Erythroblast (primary cell): ENCODE measurements at regions not wholly inside any gene's neighbourhood (a gene's known extent, or its start where the extent isn't known, plus 50 kb on each side); places are given as distances from the start of the nearest gene placed in this dataset.
"Not testable (repeated sequence)": the region's sequence is repeated elsewhere in the genome, so short reads cannot be mapped to it uniquely, and the experiment has no call there.

Source experiments
- DNase-seq, 2 experiments: peaks; one replicate each; lab custom pipeline; 2025; lab: John Stamatoyannopoulos, UW
- GATA1 ChIP-seq: IDR thresholded peaks from 2 replicates; pipeline ENCODE4 v1.6.1; 2011; ENCODE audit warnings: low read depth, mild to moderate bottlenecking, control low read depth, low read length, moderate library complexity
- POLR2A ChIP-seq: IDR thresholded peaks from 2 replicates; pipeline ENCODE4 v1.6.1; 2011; ENCODE audit warnings: mild to moderate bottlenecking, low read length

DNA sequence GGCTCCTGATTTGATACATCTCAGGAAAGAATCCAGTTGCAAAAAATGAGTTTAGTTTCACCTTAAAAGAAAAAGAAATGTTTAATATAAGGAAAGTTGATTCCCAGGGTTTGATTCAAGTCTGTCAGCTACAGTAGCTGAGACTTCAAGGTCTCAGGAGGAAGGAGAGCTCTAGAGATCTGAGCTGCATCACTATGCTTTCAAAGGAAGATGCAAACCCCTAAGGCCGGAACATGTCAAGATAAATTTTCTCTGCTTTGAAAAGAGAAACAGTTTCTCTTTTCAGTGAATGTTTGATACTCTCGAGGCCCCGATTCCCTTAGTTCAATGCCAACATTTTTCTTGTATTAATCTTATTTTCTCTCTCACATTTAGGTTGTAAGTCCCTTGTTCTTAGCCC lies 128.6 kb downstream of the RGPD3 start:
- no peak for TF ChIP-seq GATA1
- TF ChIP-seq POLR2A, result no peak
- DNase-seq, result no peak

DNA sequence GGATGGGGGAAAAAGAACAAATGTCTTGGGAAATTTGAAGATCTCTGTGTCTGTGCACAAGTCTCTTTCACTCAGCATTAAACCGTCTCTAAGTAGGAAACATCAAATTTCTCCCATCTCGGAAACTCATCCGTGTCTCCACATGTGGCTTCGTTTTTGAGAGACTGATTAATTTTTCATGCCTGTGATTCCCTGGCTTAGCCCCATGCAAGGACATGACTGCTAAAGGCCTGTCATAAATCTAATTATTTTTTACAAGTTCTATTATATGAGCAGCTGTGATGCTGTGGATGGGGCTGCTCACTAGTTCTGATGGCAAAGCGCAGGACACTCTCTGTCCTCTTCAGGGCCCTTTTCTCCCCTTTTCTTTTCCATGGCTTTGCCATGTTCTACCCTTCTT lies 129.1 kb downstream of the RGPD3 start:
- DNase-seq, result no peak
- TF ChIP-seq POLR2A (no peak), GATA1 (no peak)

- no peak for DNase-seq
- TF ChIP-seq GATA1 (no peak), POLR2A (no peak)
Measured at GRCh38 chr2:106338043-106338442, 130.2 kb downstream of the RGPD3 start.

- TF ChIP-seq GATA1 (no peak), POLR2A (no peak)
- DNase-seq, result no peak
Measured at GRCh38 chr2:106336737-106337136, 131.5 kb downstream of the RGPD3 start.

DNA sequence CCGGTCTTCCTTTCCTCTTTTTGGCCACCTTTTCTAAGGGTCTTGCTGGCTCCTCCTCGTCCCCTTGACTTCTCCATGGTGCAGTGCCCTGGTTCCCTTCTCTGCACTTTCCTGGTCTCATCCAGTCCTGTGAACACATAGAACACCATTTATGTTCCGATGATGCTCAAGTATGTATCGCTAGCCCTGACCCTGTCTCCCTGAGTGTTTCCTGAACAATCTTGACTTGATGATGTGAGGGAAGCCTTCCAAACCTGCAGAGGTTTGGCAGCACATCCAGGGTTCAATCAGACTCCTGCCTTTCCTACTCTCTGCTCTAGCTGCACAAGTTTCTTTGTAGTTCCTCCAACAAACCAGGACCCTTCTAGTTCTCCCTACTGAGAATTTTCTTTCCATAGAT lies 132.1 kb downstream of the RGPD3 start:
- DNase-seq, result no peak
- no peak for TF ChIP-seq GATA1
- TF ChIP-seq POLR2A, result no peak

GRCh38 chr2:106334802-106335201 lies 133.4 kb downstream of the RGPD3 start:
- DNase-seq, result no peak
- no peak for TF ChIP-seq POLR2A

- DNase-seq, result not testable (repeated sequence)
Measured at GRCh38 chr2:106333253-106333873, 134.8 kb downstream of the RGPD3 start.

DNA sequence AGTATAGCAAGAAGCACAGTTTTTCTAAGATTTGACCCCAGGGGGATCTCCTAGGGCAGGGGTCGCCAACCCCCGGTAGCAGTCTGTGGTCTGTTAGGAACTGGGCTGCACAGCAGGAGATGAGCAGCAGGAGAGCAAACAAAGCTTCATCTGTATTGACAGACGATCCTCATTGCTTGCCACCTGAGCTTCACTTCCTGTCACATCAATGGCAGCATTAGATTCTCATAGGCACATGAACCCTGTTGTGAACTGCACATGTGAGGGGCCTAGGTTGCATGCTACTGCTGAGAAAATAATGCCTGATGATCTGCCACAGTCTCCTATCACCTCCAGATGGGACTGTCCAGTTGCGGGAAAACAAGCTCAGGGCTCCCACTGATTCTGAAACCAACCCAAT lies 136.2 kb downstream of the RGPD3 start:
- TF ChIP-seq POLR2A (no peak), GATA1 (no peak)
- no peak for DNase-seq

DNA sequence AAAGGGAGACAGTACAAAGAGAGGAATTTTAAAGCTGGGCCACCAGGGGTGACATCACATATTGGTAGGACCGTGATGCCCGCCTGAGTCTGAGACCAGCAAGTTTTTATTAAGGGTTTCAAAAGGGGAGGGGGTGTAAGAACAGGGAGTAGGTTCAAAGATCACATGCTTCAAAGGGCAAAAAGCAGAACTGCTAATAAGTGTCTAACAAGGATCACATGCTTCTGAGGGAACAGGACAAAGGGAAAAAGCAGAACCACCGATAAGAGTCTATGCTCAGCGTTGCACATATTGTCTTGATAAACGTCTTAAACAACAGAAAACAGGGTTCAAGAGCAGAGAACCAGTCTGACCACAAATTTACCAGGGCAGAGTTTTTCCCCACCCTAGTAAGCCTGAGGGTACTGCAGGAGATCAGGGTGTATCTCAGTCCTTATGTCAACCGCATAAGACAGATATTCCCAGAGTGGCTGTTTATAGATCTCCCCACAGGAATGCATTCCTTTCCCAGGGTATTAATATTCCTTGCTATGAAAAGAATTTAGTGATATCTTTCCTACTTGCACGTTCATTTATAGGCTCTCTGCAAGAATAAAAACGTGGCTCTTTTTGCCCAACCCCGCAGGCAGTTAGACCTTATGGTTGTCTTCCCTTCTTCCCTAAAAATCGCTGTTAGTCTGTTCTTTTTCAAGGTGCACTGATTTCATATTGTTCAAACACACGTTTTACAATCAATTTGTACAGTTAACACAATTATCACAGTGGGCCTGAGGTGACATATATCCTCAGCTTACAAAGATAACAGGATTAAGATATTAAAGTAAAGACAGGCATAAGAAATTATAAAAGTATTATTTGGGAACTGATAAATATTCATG lies 136.5 kb upstream of the UXS1 start:
- DNase-seq, result not testable (repeated sequence)

DNA sequence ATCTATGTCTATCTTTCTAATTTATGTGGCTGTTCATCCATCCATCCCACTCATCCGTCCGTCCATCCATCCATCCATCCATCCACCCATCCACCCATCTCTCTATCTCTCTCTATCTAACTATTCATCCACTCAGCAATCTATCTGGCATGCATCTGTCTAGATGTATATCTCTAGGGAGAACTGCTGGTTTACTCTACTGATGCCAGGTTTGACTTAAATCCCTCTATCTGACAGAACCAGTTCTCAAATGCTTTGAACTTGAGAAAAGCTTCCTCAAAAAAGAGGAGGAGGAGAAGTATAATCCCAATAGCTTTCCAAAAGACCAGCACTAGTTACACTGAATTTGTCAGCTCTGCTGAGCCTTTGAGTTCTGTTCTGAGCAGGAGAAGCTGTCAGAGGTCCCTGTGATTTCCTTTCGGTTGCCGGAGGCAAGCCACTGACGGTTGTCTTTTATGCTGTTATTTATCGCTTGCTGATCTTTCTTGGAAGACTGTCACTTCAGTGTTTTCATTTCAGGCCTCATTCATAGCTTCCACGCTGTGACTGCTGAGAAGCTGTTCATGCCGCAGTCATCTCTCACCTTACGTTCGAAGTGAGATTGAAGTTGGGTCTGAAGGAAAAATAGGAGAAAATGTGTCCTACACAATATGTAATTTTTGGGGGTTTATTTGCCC lies 129.4 kb upstream of the UXS1 start:
- TF ChIP-seq POLR2A (no peak), GATA1 (no peak)
- no peak for DNase-seq

DNA sequence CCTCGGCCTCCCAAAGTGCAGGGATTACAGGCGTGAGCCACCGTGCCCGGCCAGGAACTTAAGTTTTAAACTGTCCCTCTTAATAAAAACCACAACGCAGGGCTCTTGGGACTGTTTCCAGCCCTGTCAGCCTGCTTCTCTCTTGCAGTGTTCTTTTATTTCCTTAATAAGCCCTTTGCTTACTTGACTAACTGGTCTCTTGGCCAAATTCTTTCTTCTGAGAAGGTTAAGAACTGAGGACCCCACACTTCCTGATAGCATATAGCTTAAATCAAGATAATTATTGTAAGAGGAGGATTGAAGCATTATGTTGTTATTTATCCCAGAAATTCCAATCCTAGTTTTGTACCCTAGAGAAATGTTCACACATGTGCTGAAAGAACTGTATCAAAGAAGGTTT lies 128.2 kb upstream of the UXS1 start:
- DNase-seq, result no peak
- no peak for TF ChIP-seq GATA1
- no peak for TF ChIP-seq POLR2A

GRCh38 chr2:106320439-106320838 lies 126.3 kb upstream of the UXS1 start:
- not testable (repeated sequence) for DNase-seq

- no peak for TF ChIP-seq GATA1
- DNase-seq, result no peak
Measured at GRCh38 chr2:106316915-106317314, 122.8 kb upstream of the UXS1 start.

- TF ChIP-seq POLR2A, result no peak
- TF ChIP-seq GATA1, result no peak
- DNase-seq, result no peak
Measured at GRCh38 chr2:106314444-106314843, 120.3 kb upstream of the UXS1 start.

DNA sequence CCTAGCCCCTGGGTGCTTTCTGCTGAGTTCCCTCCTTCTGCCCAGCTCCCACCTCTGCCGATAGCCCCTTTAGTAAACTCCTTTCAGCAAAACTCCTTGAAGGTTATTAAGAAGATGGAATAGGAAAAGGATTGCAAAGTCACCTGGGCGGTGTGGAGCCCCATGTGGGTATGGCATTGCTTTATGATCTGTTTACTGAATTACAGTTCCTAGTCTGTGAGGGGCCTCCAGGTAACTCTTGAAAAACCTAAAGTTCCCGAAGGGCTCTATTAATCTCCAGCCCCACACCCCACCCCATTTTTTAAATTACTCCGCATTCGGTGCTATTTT lies 116.9 kb upstream of the UXS1 start:
- TF ChIP-seq POLR2A (no peak), GATA1 (no peak)

More for the DNA sequence above, 116.9 kb upstream of the UXS1 start:
- no peak for DNase-seq
